ENCODE measurements at regions not wholly inside any gene's neighbourhood (a gene's known extent, or its start where the extent isn't known, plus 50 kb on each side); places are given as distances from the start of the nearest gene placed in this dataset.

- no peak for ATAC-seq
- TF ChIP-seq, protein P1, sequence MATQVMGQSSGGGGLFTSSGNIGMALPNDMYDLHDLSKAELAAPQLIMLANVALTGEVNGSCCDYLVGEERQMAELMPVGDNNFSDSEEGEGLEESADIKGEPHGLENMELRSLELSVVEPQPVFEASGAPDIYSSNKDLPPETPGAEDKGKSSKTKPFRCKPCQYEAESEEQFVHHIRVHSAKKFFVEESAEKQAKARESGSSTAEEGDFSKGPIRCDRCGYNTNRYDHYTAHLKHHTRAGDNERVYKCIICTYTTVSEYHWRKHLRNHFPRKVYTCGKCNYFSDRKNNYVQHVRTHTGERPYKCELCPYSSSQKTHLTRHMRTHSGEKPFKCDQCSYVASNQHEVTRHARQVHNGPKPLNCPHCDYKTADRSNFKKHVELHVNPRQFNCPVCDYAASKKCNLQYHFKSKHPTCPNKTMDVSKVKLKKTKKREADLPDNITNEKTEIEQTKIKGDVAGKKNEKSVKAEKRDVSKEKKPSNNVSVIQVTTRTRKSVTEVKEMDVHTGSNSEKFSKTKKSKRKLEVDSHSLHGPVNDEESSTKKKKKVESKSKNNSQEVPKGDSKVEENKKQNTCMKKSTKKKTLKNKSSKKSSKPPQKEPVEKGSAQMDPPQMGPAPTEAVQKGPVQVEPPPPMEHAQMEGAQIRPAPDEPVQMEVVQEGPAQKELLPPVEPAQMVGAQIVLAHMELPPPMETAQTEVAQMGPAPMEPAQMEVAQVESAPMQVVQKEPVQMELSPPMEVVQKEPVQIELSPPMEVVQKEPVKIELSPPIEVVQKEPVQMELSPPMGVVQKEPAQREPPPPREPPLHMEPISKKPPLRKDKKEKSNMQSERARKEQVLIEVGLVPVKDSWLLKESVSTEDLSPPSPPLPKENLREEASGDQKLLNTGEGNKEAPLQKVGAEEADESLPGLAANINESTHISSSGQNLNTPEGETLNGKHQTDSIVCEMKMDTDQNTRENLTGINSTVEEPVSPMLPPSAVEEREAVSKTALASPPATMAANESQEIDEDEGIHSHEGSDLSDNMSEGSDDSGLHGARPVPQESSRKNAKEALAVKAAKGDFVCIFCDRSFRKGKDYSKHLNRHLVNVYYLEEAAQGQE (IDR thresholded peaks at IDR 0.05; ENCODE audit: unreplicated experiment), result no peak
- TF ChIP-seq NANOG (IDR thresholded peaks at IDR 0.05; ENCODE audit: borderline replicate concordance), result no peak
- TF ChIP-seq, protein P2, sequence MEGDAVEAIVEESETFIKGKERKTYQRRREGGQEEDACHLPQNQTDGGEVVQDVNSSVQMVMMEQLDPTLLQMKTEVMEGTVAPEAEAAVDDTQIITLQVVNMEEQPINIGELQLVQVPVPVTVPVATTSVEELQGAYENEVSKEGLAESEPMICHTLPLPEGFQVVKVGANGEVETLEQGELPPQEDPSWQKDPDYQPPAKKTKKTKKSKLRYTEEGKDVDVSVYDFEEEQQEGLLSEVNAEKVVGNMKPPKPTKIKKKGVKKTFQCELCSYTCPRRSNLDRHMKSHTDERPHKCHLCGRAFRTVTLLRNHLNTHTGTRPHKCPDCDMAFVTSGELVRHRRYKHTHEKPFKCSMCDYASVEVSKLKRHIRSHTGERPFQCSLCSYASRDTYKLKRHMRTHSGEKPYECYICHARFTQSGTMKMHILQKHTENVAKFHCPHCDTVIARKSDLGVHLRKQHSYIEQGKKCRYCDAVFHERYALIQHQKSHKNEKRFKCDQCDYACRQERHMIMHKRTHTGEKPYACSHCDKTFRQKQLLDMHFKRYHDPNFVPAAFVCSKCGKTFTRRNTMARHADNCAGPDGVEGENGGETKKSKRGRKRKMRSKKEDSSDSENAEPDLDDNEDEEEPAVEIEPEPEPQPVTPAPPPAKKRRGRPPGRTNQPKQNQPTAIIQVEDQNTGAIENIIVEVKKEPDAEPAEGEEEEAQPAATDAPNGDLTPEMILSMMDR (conservative IDR thresholded peaks at IDR 0.05; ENCODE audit: low read depth in 2 of 2), result no peak
- no peak for TF ChIP-seq STAT1 (IDR thresholded peaks at IDR 0.05; ENCODE audit: unreplicated experiment)
- TF ChIP-seq ETS1 (IDR thresholded peaks at IDR 0.05), result no peak
- TF ChIP-seq POLR2AphosphoS5 (IDR thresholded peaks at IDR 0.05; ENCODE audit: low read depth), result no peak
- TF ChIP-seq ZNF462 (CRISPR knock-in tag; IDR thresholded peaks at IDR 0.05), result no peak
- no peak for TF ChIP-seq EZH2phosphoT487 (IDR thresholded peaks at IDR 0.05; ENCODE audit: unreplicated experiment)
- H3K27ac Mint-ChIP-seq, result no peak overlapping the region
- H3K36me3 Mint-ChIP-seq (ENCODE audit: low read depth), result no peaks in the 10 kb centered on the region
- H3K4me1 Mint-ChIP-seq, result peaks cover 6% of the 10 kb centered on the region; the same call in 2 of the 3 replicates
- DNase-seq (ENCODE audit: low spot score), result no peak
- Histone ChIP-seq H3K4me3 (no peak overlapping the region), H3K4me1 (ENCODE audit: insufficient read depth) (no peaks in the 10 kb centered on the region), H2AFZ (0 out of 2 replicates have a peak overlapping the region, but pooled peaks have one; percentile 19), H3K4me2 (no peak overlapping the region), H3K9me2 (ENCODE audit: insufficient read depth) (no peaks in the 10 kb centered on the region), H3K27me3 (ENCODE audit: insufficient read depth) (no peaks in the 10 kb centered on the region), H3F3A (replicated peaks; ENCODE audit: low read depth) (no peaks in the 10 kb centered on the region), H4K20me1 (replicated peaks; ENCODE audit: insufficient read depth) (no peaks in the 10 kb centered on the region), H3K27ac (ENCODE audit: low read depth) (no peak overlapping the region), H3K36me3 (ENCODE audit: insufficient read depth) (no peaks in the 10 kb centered on the region), H3K79me2 (replicated peaks; ENCODE audit: insufficient read depth) (no peaks in the 10 kb centered on the region)
- no peaks in the 10 kb centered on the region for H3K9me3 Mint-ChIP-seq
- H3K27me3 Mint-ChIP-seq (ENCODE audit: insufficient read depth, low read depth, poor library complexity), result no peaks in the 10 kb centered on the region
- no peak overlapping the region for H3K4me3 Mint-ChIP-seq
Observed at GRCh38 chr3:193132241-193132640, 108.8 kb upstream of the PLAAT1 start.
